ENCODE measurements at regions not wholly inside any gene's neighbourhood (a gene's known extent, or its start where the extent isn't known, plus 50 kb on each side); places are given as distances from the start of the nearest gene placed in this dataset.

- in situ Hi-C loops (cut with MboI; ENCODE audit: low pct_ligation_motif_present in 1 of 4, low pct_unique_long_range_greater_than_20kb in 1 of 4, low sequenced_read_pairs in 3 of 4): no loop called here
Measured at GRCh38 chr7:1366801-1367405, 92.4 kb downstream of the MICALL2 start.

GRCh38 chr7:1367501-1368183, 91.6 kb downstream of the MICALL2 start:
- DNase-seq: no peak
- H3K4me1 ChIP-seq: peaks cover 0 to 6% (median 3%) of the 10 kb centered on the region in 4 donors
- intact Hi-C loops (cut with DNase I; ENCODE audit: low total_unique reads): no loop called here
- in situ Hi-C loops (cut with MboI; ENCODE audit: low pct_ligation_motif_present in 1 of 4, low pct_unique_long_range_greater_than_20kb in 1 of 4, low sequenced_read_pairs in 3 of 4): no loop called here
- no peak overlapping the region for H3K4me3 ChIP-seq
- no peak overlapping the region for H3K27ac ChIP-seq
- no peaks in the 10 kb centered on the region for H3K36me3 ChIP-seq
- TF ChIP-seq POLR2AphosphoS5 (IDR thresholded peaks at IDR 0.05): no peak
- TF ChIP-seq EP300 (IDR thresholded peaks at IDR 0.05; ENCODE audit: low read depth): no peak
- TF ChIP-seq CTCF (IDR thresholded peaks at IDR 0.05): no peak
- no peak for TF ChIP-seq POLR2A (IDR thresholded peaks at IDR 0.05)
- H3K27me3 ChIP-seq: peaks cover 76% of the 10 kb centered on the region
- H3K9me3 ChIP-seq: peaks cover 0 to 6% of the 10 kb centered on the region in 2 donors
- WGBS, 2 donors (ENCODE audit: low coverage in 1 of 2): 53% methylated on average over 22 of the region's 22 CpGs; no CpG with 5 or more reads in 1 of the 2 donors

More at GRCh38 chr7:1366801-1367405, 92.4 kb downstream of the MICALL2 start:
- Histone ChIP-seq H3K4me3 (no peak overlapping the region), H3K27ac (no peak overlapping the region), H3K4me1 (peaks cover 0 to 6% (median 3%) of the 10 kb centered on the region in 4 donors), H3K27me3 (peaks cover 68% of the 10 kb centered on the region), H3K36me3 (no peaks in the 10 kb centered on the region), H3K9me3 (peaks cover 0 to 6% of the 10 kb centered on the region in 2 donors)
- TF ChIP-seq POLR2A (IDR thresholded peaks at IDR 0.05): no peak
- TF ChIP-seq POLR2AphosphoS5 (IDR thresholded peaks at IDR 0.05): no peak
- no peak for TF ChIP-seq CTCF (IDR thresholded peaks at IDR 0.05)
- TF ChIP-seq EP300 (IDR thresholded peaks at IDR 0.05; ENCODE audit: low read depth): no peak
- 45 to 61% methylated on average over 4 to 9 of the region's 13 CpGs for WGBS, 2 donors (ENCODE audit: low coverage in 1 of 2)
- DNase-seq: no peak
- intact Hi-C loops (cut with DNase I; ENCODE audit: low total_unique reads): no loop called here

GRCh38 chr7:1368184-1368681, 91.0 kb downstream of the MICALL2 start:
- intact Hi-C loops (cut with DNase I; ENCODE audit: low total_unique reads): no loop called here
- WGBS, 2 donors (ENCODE audit: low coverage in 1 of 2): 22% methylated on average over 11 of the region's 11 CpGs; no CpG with 5 or more reads in 1 of the 2 donors
- DNase-seq: no peak
- TF ChIP-seq CTCF (IDR thresholded peaks at IDR 0.05) (no peak), EP300 (IDR thresholded peaks at IDR 0.05; ENCODE audit: low read depth) (no peak), POLR2A (IDR thresholded peaks at IDR 0.05) (no peak), POLR2AphosphoS5 (IDR thresholded peaks at IDR 0.05) (no peak)
- Histone ChIP-seq H3K9me3 (peaks cover 0 to 6% of the 10 kb centered on the region in 2 donors), H3K36me3 (no peaks in the 10 kb centered on the region), H3K27me3 (peaks cover 81% of the 10 kb centered on the region), H3K4me1 (peaks cover 0 to 6% (median 3%) of the 10 kb centered on the region in 4 donors), H3K27ac (no peak overlapping the region), H3K4me3 (no peak overlapping the region)
- in situ Hi-C loops (cut with MboI; ENCODE audit: low pct_ligation_motif_present in 1 of 4, low pct_unique_long_range_greater_than_20kb in 1 of 4, low sequenced_read_pairs in 3 of 4): no loop called here

GRCh38 chr7:1368682-1369571, 90.3 kb downstream of the MICALL2 start:
- intact Hi-C loops (cut with DNase I; ENCODE audit: low total_unique reads): no loop called here
- in situ Hi-C loops (cut with MboI; ENCODE audit: low pct_ligation_motif_present in 1 of 4, low pct_unique_long_range_greater_than_20kb in 1 of 4, low sequenced_read_pairs in 3 of 4): no loop called here
- Histone ChIP-seq H3K4me1 (peaks cover 0 to 6% (median 3%) of the 10 kb centered on the region in 4 donors), H3K27ac (no peak overlapping the region), H3K27me3 (peaks cover 88% of the 10 kb centered on the region), H3K4me3 (no peak overlapping the region), H3K36me3 (no peaks in the 10 kb centered on the region), H3K9me3 (peaks cover 0 to 6% of the 10 kb centered on the region in 2 donors)
- TF ChIP-seq POLR2A (IDR thresholded peaks at IDR 0.05) (no peak), POLR2AphosphoS5 (IDR thresholded peaks at IDR 0.05) (no peak), CTCF (IDR thresholded peaks at IDR 0.05) (no peak), EP300 (IDR thresholded peaks at IDR 0.05; ENCODE audit: low read depth) (no peak)
- DNase-seq: no peak
- 11% methylated on average over 39 of the region's 74 CpGs; no CpG with 5 or more reads in 1 of the 2 donors for WGBS, 2 donors (ENCODE audit: low coverage in 1 of 2)
